Activated CD4-positive, alpha-beta T cell treated with anti-CD3 and anti-CD28 coated beads for 4 hours (primary cell): ENCODE measurements at regions not wholly inside any gene's neighbourhood (a gene's known extent, or its start where the extent isn't known, plus 50 kb on each side); places are given as distances from the start of the nearest gene placed in this dataset.

Experiments used
- DNase-seq, 2 donors: peaks; one replicate each; pipeline ENCODE4 v3.0.0-alpha.2; 2020

GRCh38 chr2:81238462-81238861 lies 933.9 kb upstream of the LRRTM1 start:
- no peak for DNase-seq

GRCh38 chr2:81235601-81236000 lies 931.0 kb upstream of the LRRTM1 start:
- DNase-seq: no peak

- DNase-seq: no peak
Measured at GRCh38 chr2:81234711-81235110, 930.2 kb upstream of the LRRTM1 start.

GRCh38 chr2:81225756-81226155 lies 921.2 kb upstream of the LRRTM1 start:
- DNase-seq: no peak

DNA sequence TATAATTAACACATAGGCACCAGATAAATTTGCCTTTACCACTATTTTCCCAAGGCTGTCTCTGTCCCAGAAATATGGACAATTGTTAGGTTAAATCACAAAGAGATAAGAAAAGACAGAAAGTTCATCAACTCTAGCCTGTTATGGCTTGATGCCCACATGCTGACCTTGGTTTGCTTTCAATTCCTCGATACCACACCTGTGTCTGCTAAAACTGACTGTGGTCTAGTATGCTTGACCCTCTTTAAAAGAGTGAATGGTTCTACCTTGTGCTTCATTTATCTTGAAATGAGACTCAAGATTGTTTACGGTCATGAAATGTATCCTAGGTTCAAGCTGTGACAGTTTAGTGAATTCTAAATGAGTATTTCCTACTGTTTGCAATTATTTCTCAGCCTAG lies 909.0 kb upstream of the LRRTM1 start:
- no peak for DNase-seq

- DNase-seq: no peak
Measured at GRCh38 chr2:81206216-81206615, 901.7 kb upstream of the LRRTM1 start.

DNA sequence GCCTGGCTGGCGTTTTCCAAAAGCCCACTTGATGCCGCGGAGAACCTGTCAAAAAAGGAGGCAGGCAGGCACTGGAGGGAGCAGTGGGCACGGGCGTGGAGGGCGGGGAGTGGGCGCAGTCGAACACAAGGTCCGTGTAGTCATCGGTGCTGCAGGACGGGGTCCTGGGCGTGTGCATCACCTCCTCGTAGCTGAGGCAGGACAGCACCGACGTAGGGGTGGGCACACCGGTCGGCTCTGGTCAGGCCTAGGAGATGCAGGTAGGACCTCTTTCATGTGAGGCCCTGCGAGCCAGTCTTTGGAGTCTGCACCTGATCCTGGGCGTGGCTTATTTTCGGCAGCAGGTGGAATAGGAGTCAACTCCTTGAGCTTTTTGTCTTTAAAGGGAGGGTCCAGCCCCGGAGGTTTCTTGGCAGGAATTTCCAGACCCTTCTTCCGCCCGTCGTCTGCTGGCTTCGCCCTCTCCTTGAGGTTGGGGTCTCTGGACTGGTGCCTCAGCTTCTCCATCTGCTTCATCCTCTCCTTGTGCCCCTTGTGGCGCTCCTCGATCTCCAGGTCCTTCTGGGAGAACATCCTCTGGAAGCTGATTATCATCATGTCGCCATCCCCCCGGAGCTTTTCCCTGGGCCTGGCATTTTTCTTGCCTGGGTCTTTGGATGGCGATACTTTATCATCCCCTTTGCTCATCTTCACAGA lies 892.5 kb upstream of the LRRTM1 start:
- no peak for DNase-seq

DNA sequence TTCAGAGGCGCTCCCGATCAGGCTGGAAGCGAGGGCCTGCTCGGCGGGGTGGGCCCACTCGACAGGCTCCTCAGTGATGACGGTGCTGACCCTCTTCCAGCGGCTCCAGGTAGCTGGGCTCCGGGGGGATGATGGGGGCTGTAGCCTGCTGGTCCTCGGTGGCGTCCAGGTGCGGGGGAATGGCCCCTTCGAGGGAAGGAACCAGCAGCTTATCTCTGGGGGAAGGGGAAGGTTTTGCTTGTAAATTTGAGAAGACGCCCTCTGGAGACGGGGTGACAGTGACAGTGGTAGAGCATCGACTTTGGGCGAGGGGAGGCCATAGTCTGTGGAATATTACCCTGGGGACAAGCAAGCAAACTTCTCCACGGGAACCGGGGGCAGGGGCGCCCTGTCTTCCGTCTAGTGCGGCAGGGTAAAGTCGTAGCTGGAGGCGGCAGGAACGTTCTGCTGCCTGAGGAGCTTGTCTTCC lies 891.9 kb upstream of the LRRTM1 start:
- no peak for DNase-seq

- no peak for DNase-seq
Measured at GRCh38 chr2:81195774-81196382, 891.3 kb upstream of the LRRTM1 start.

- DNase-seq: no peak
Measured at GRCh38 chr2:81195017-81195773, 890.6 kb upstream of the LRRTM1 start.

DNA sequence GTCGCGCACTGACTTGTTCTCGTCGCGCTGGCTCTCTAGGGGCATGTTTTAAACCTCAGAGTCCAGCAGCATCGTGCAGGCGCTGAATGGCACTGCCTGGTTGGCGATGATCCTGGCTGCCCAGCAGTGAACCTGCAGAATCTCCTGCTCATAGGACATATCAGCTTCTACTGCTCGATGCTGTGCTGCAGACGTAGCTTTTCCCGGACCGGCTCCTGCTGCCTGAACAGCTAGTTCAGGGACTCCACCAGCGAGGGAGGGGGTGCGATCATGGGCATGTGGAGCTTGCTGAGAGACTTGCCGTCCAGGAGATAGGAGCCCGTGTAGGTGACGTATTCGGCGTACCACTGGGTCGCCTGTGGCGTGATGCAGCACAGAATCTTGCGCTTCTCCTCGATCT lies 890.0 kb upstream of the LRRTM1 start:
- no peak for DNase-seq

GRCh38 chr2:81194176-81194575 lies 889.6 kb upstream of the LRRTM1 start:
- no peak for DNase-seq

- DNase-seq: no peak
Measured at GRCh38 chr2:81181845-81182244, 877.3 kb upstream of the LRRTM1 start.

- DNase-seq: no peak
Measured at GRCh38 chr2:81171447-81171846, 866.9 kb upstream of the LRRTM1 start.

DNA sequence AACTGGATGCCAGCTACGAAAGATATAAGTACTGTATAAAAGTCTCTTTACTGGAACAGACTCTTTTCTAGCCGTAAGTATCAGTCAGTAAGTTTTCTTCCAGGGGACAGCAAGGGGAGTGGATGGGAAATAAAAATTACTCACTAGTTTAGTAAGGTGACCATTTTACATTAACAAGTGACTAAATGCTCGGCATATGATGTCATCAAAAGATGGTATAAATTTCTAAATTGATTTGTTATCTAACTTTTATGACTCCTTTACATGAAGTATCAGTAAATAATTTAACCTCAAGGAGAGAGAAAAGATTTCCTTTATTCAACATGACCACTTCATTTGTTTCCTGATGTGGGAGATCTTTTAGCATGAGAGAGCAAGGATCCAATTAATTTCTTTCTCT lies 859.0 kb upstream of the LRRTM1 start:
- no peak for DNase-seq

DNA sequence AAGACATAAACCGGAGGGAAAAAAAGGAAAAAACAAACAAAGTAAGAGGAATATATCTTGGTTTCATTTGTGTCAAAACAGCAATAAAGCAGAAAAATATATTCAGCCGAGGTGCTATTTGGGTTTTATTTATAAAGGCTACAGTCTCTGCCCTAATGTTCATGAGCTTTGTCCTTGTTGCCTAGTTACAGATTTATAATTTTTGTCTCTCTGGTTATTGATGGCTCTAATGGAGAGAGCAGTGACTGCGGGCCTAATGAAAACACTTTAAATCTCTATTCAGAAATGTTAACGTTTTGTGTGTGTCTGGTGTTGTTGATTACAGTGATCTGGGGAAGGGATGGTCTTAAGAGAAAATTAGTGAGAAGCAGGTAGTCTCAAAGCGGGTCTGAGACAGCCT lies 854.0 kb upstream of the LRRTM1 start:
- no peak for DNase-seq

DNA sequence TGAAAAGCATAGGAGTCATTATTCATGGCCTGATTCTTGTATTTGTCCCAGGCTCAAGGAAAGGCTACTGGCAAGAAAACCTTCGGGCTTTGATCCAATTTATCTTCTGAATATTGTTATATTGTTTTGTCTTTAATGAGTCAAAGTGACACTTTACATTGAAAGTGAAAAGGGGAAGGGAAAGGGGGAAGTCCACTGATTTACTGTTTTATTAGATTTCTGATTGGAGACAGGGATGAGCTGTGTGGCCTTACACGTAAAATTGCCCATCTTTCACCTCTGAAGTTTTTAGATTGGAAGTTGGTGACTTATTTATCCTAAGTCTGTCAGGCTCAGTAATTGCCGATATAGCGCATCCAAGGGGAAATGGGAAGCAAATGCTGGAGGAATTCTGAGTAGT lies 843.8 kb upstream of the LRRTM1 start:
- DNase-seq: no peak

- DNase-seq: no peak
Measured at GRCh38 chr2:81136296-81136695, 831.7 kb upstream of the LRRTM1 start.

GRCh38 chr2:81097361-81097760 lies 792.8 kb upstream of the LRRTM1 start:
- DNase-seq: no peak

- no peak for DNase-seq
Measured at GRCh38 chr2:81093031-81093430, 788.5 kb upstream of the LRRTM1 start.

GRCh38 chr2:81087646-81088045 lies 783.1 kb upstream of the LRRTM1 start:
- DNase-seq: no peak

DNA sequence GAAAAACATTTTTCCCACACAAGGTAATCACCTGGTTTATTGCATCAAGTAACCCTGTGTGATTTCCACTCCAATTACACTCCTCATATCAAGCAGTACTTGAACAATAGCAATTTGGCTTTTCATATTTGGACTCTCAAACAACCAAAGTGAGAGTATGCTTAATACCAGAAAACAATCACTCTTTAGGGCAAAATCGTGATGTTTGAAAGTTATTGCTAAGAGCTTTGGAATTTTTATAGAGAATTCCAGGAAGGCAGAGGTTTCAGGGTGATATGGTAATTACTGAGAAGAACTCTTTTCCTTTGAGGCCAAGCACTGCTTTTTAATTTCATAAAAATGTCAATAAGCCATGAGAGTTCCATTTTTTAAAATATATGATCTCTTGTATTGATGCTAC lies 779.5 kb upstream of the LRRTM1 start:
- DNase-seq: no peak

DNA sequence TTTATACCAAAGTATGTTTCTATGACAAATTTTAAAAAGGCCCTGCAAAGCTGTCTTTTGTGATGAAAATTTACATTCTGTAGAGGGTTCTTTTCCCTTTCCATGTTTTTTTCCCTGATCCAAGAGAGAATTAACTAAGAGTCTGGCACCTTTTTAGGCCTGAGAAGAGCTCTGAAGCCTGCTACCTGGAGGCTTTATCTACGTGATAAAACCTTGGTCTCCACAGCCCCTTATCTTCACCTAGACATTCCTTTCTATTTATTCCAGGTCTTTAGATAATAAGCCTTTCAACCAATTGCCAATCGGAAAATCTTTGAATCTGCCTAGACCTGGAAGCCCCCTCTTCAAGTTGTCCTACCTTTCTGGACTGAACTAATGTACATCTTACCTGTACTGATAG lies 774.1 kb upstream of the LRRTM1 start:
- DNase-seq: no peak

DNA sequence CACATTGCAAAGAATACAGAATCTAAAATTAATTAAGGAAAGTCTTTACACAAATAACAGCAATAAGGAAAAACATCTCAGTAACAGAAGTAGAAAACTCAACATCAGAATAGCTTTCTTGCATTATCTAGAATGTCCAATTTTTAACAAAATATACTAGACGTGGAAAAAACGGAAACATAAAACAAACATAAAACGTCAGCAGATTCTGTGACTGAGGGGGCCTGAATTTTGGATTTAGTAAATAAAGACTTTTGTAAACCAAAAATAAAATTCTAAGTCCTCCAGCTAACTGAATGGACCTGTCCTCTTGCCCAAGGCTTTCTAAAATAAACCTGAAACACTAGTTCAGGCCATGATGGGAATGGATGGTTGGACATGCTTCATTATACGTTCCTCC lies 773.5 kb upstream of the LRRTM1 start:
- DNase-seq: no peak
